CD14-positive monocyte (primary cell): ENCODE measurements at regions not wholly inside any gene's neighbourhood (a gene's known extent, or its start where the extent isn't known, plus 50 kb on each side); places are given as distances from the start of the nearest gene placed in this dataset.

Experiments used
- DNase-seq, 3 donors: peaks; one replicate each; pipeline ENCODE4 v3.0.0-alpha.2; 2011 to 2022
- H2AFZ ChIP-seq: 2 replicates; pipeline ENCODE4 v1.6.0; 2012; ENCODE audit warnings: mild to moderate bottlenecking, low read depth, low read length, inconsistent platforms; ENCODE audit not compliant: insufficient read depth, poor library complexity, severe bottlenecking
- H3K27ac ChIP-seq, 2 donors: 1 replicate in 1 of 2; 2 replicates in 1 of 2; pipeline ENCODE4 v1.5.1; 2012 to 2013; ENCODE audit warnings: low read length in 2 of 2, control low read depth in 1 of 2, inconsistent platforms in 1 of 2, low read depth in 1 of 2, mild to moderate bottlenecking in 1 of 2
- H3K27me3 ChIP-seq, 2 donors: one replicate each; pipeline versions ENCODE4 v1.6.0 to v1.6.1; 2011 to 2013; ENCODE audit warnings: low read length in 2 of 2; ENCODE audit not compliant: control insufficient read depth in 2 of 2, insufficient read depth in 2 of 2
- H3K36me3 ChIP-seq, 2 donors: replicated peaks in 1 of 2; 1 replicate in 1 of 2; 2 replicates in 1 of 2; pipeline versions ENCODE4 v1.5.1 to v1.6.1; 2012 to 2013; ENCODE audit warnings: low read length in 2 of 2, control low read depth in 1 of 2, inconsistent platforms in 1 of 2, mild to moderate bottlenecking in 1 of 2; ENCODE audit not compliant: insufficient read depth in 2 of 2, control insufficient read depth in 1 of 2
- H3K4me1 ChIP-seq, 2 donors: 1 replicate in 1 of 2; 2 replicates in 1 of 2; pipeline versions ENCODE4 v1.5.1 to v1.6.1; 2012 to 2013; ENCODE audit warnings: low read length in 2 of 2, control low read depth in 1 of 2, inconsistent platforms in 1 of 2, mild to moderate bottlenecking in 1 of 2, moderate library complexity in 1 of 2; ENCODE audit not compliant: insufficient read depth in 2 of 2, control insufficient read depth in 1 of 2
- H3K4me2 ChIP-seq: replicated peaks from 2 replicates; pipeline ENCODE3; 2012; ENCODE audit warnings: low read length, moderate library complexity, mild to moderate bottlenecking; ENCODE audit not compliant: poor library complexity, severe bottlenecking; ENCODE audit errors: extremely low read depth
- H3K4me3 ChIP-seq, 3 experiments: fragments of 200-600 bp in 1 of 3; sonication (generic) in 1 of 3; replicated peaks in 1 of 3; 1 replicate in 2 of 3; 2 replicates in 1 of 3; pipeline ENCODE4 v1.5.1; 2011 to 2013; ENCODE audit warnings: low read length in 3 of 3, mild to moderate bottlenecking in 3 of 3, control low read depth in 2 of 3, low read depth in 2 of 3, inconsistent platforms in 1 of 3, moderate library complexity in 1 of 3
- H3K79me2 ChIP-seq: 2 replicates; pipeline ENCODE4 v1.6.0; 2012; ENCODE audit warnings: mild to moderate bottlenecking, control low read depth, inconsistent platforms, low read length, moderate library complexity; ENCODE audit not compliant: insufficient read depth
- H3K9ac ChIP-seq: 2 replicates; pipeline ENCODE4 v1.6.0; 2017; ENCODE audit warnings: low read length, mild to moderate bottlenecking; ENCODE audit not compliant: insufficient read depth, poor library complexity, severe bottlenecking
- H3K9me3 ChIP-seq, 2 donors: replicated peaks in 1 of 2; 1 replicate in 1 of 2; 2 replicates in 1 of 2; pipeline versions ENCODE4 v1.5.1 to v1.6.1; 2012 to 2013; ENCODE audit warnings: low read length in 2 of 2, control low read depth in 1 of 2; ENCODE audit not compliant: control insufficient read depth in 1 of 2, insufficient read depth in 1 of 2
- H4K20me1 ChIP-seq: 2 replicates; pipeline ENCODE4 v1.6.0; 2012; ENCODE audit warnings: mild to moderate bottlenecking, low read length, control low read depth, moderate library complexity; ENCODE audit not compliant: insufficient read depth
- H3K27ac Mint-ChIP-seq, 7 donors: one replicate each; pipeline ENCODE4 v1.8.0; 2020; ENCODE audit warnings: mild to moderate bottlenecking in 7 of 7, mixed read lengths in 7 of 7, moderate library complexity in 6 of 7, inconsistent platforms in 2 of 7
- H3K27me3 Mint-ChIP-seq, 3 donors: one replicate each; pipeline ENCODE4 v1.8.0; 2021 to 2022; ENCODE audit warnings: low read depth in 3 of 3, mild to moderate bottlenecking in 3 of 3, mixed read lengths in 3 of 3, moderate library complexity in 3 of 3, inconsistent platforms in 1 of 3
- H3K36me3 Mint-ChIP-seq, 2 donors: one replicate each; pipeline ENCODE4 v1.8.0; 2020; ENCODE audit warnings: mixed read lengths in 2 of 2, inconsistent platforms in 1 of 2, mild to moderate bottlenecking in 1 of 2
- H3K4me1 Mint-ChIP-seq: one replicate; pipeline ENCODE4 v1.8.0; 2020; ENCODE audit warnings: mild to moderate bottlenecking, mixed read lengths
- H3K4me3 Mint-ChIP-seq, 2 donors: one replicate each; pipeline ENCODE4 v1.8.0; 2020; ENCODE audit warnings: mild to moderate bottlenecking in 2 of 2, mixed read lengths in 2 of 2, moderate library complexity in 1 of 2
- H3K9me3 Mint-ChIP-seq, 7 donors: one replicate each; pipeline ENCODE4 v1.8.0; 2020 to 2022; ENCODE audit warnings: mixed read lengths in 7 of 7, mild to moderate bottlenecking in 6 of 7, moderate library complexity in 6 of 7, inconsistent platforms in 2 of 7
- CTCF ChIP-seq: fragments of 200-600 bp; IDR thresholded peaks from one replicate; pipeline ENCODE4 v1.8.0; 2022; ENCODE audit warnings: antibody characterized with exemption, mild to moderate bottlenecking
- WGBS: methylation state at CpG from one replicate; pipeline ENCODE4 v1.1.5; 2013; ENCODE audit warnings: missing lambda C conversion rate; ENCODE audit not compliant: insufficient coverage; 5-methylcytosine and 5-hydroxymethylcytosine counted together
- intact Hi-C, 2 donors: fragments of 100-400 bp; cut with micrococcal nuclease; formaldehyde crosslinking; loops; one replicate each; pipeline versions ENCODE4 v1.15.0 to v1.15.1; 2023

DNA sequence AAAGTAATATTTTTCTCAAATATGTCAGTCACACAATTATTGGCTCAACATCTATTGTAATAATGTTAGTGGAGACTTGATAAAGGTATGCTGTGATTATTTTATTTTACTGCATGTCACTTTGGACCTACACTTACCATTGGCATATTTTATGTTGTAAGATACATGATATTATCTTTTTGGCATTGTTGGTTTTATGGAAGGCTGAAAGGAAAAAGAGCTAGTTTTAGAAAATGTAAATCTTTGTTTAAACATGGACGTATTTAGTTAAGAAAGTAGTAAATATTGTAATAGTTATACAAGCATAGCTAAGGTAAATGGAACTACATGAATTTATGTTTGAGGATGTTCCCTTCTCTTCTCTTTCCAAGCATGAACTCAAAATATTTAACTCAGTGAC lies 1399.3 kb downstream of the STIM2 start:
- Histone ChIP-seq H3K27ac (no peak overlapping the region), H3K9ac (no peak overlapping the region), H3K36me3 (no peaks in the 10 kb centered on the region), H2AFZ (no peak overlapping the region), H3K9me3 (no peaks in the 10 kb centered on the region), H3K27me3 (no peaks in the 10 kb centered on the region), H3K79me2 (no peaks in the 10 kb centered on the region), H4K20me1 (no peaks in the 10 kb centered on the region), H3K4me1 (no peaks in the 10 kb centered on the region), H3K4me2 (no peak overlapping the region), H3K4me3 (no peak overlapping the region)
- Mint-ChIP-seq H3K36me3 (no peaks in the 10 kb centered on the region), H3K9me3 (peaks cover 0 to 9% (median 3%) of the 10 kb centered on the region in 7 donors), H3K27ac (no peak overlapping the region), H3K4me1 (no peaks in the 10 kb centered on the region), H3K27me3 (no peaks in the 10 kb centered on the region), H3K4me3 (no peak overlapping the region)
- DNase-seq: no peak
- no peak for TF ChIP-seq CTCF
- no CpG with 5 or more reads among the region's 1 CpG for WGBS
- intact Hi-C loops: no loop called here

DNA sequence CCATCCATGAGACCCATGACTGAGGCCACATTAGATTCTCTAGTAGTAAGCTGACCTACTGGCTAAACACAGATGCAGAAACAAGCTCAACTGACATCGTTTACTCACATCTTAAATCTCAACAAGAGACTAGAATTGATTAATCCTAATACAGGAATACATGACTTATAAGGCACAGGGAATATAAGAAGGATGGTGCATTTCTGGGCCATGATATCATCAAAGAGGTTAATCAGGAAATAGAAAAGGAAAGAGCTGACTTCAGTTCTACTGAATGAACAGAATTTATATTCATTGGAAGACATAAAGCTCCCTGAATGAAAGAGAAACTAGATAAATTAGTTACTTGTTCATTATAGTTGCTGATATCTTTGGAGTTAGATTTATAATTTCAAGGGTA lies 1406.5 kb downstream of the STIM2 start:
- intact Hi-C loops: no loop called here
- H3K79me2 ChIP-seq: no peaks in the 10 kb centered on the region
- no peak overlapping the region for H3K27ac ChIP-seq
- no peaks in the 10 kb centered on the region for H4K20me1 ChIP-seq
- H3K4me1 Mint-ChIP-seq: no peaks in the 10 kb centered on the region
- H3K4me1 ChIP-seq: no peaks in the 10 kb centered on the region
- no peaks in the 10 kb centered on the region for H3K27me3 ChIP-seq
- no peaks in the 10 kb centered on the region for H3K27me3 Mint-ChIP-seq
- peaks cover 0 to 3% (median 0%) of the 10 kb centered on the region in 7 donors for H3K9me3 Mint-ChIP-seq
- no peak overlapping the region for H3K27ac Mint-ChIP-seq
- H3K4me3 ChIP-seq: no peak overlapping the region
- no peak for DNase-seq
- no CpG with 5 or more reads among the region's 1 CpG for WGBS
- H3K9ac ChIP-seq: no peak overlapping the region
- no peaks in the 10 kb centered on the region for H3K9me3 ChIP-seq
- H3K4me3 Mint-ChIP-seq: no peak overlapping the region
- no peak overlapping the region for H3K4me2 ChIP-seq
- no peak overlapping the region for H2AFZ ChIP-seq
- no peak for TF ChIP-seq CTCF
- no peaks in the 10 kb centered on the region for H3K36me3 ChIP-seq
- H3K36me3 Mint-ChIP-seq: no peaks in the 10 kb centered on the region
